ENCODE measurements at regions not wholly inside any gene's neighbourhood (a gene's known extent, or its start where the extent isn't known, plus 50 kb on each side); places are given as distances from the start of the nearest gene placed in this dataset.

GRCh38 chr2:15782009-15782751 is 158.2 kb upstream of the MYCN start:
- DNase-seq = no peak

DNA sequence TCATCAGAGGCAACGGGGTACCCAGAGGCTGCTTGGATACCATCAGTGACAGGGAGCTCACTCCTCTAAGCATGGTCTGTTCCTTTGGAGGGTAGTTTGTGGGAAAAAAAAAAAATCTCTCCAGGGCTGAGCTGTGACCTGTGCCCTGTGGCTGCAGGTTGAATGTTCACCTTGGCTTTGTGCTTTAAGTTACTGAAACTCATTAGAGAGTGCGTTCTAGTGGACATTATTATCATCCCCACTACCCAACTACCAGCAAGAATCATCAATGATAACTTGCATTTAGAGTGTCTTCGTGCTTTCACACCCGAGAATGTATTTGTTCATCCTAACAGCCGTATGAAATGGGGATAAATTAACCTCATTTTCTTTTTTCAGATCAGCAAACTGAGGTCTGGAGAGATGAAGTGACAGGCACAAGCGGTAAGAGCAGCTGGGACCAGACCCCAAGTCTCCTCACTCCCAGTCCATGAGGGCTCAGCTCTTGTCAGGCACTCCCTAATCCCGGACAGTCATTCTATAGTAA is 157.5 kb upstream of the MYCN start:
- no peak for DNase-seq

DNA sequence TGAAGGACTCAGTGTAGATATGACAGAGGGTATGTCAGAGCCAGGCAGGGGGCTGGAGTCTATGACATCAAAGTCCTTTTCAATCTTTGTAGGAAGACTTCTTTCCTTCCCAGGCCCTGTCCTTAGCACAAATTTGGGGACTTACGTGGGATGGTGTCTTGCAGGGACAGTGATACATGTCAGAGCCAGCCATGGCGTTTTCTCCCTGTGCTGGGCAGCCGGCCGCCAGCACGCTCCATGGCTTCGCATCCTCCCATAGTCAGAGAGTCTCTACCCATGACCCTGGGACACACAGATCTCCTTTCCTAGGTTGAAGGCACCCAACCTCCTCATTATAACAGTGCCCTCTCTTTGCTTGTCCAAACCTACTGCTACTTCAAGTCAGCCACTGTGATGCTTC is 156.9 kb upstream of the MYCN start:
- DNase-seq = no peak

- DNase-seq = no peak
Measured at GRCh38 chr2:15784106-15784885, 156.1 kb upstream of the MYCN start.

- no peak for DNase-seq
Measured at GRCh38 chr2:15784886-15785801, 155.2 kb upstream of the MYCN start.

DNA sequence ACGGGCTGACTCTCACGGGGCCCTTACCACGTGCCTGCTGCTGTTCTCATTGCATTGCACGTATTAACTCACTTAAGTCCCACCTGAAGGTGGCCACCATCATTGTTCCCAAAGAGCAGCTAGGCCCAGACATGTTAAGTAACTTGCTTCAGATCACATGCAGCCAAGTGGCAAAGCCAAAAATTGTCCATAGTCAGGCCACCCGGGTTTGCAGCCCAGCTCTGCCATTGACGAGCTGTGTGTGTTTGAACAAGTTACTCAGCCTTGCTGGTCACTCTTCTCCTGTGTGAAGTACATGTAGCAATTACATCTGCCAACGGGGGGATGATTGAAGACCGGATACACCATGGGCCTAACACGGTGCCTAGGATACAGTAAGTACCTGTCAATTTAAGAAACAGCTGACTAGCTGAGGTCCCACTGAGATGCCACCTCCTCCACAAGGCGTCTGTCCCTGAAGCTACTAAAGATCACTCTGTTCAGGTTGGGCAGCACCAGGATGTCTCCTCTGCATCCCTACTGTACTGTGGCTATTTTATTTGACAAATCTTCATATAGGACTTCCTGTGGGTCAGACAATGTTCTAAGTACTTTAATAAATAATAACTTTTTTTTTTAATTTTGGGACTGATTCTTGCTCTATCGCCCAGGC is 154.2 kb upstream of the MYCN start:
- no peak for DNase-seq

GRCh38 chr2:15786901-15787300 is 153.4 kb upstream of the MYCN start:
- DNase-seq = no peak

DNA sequence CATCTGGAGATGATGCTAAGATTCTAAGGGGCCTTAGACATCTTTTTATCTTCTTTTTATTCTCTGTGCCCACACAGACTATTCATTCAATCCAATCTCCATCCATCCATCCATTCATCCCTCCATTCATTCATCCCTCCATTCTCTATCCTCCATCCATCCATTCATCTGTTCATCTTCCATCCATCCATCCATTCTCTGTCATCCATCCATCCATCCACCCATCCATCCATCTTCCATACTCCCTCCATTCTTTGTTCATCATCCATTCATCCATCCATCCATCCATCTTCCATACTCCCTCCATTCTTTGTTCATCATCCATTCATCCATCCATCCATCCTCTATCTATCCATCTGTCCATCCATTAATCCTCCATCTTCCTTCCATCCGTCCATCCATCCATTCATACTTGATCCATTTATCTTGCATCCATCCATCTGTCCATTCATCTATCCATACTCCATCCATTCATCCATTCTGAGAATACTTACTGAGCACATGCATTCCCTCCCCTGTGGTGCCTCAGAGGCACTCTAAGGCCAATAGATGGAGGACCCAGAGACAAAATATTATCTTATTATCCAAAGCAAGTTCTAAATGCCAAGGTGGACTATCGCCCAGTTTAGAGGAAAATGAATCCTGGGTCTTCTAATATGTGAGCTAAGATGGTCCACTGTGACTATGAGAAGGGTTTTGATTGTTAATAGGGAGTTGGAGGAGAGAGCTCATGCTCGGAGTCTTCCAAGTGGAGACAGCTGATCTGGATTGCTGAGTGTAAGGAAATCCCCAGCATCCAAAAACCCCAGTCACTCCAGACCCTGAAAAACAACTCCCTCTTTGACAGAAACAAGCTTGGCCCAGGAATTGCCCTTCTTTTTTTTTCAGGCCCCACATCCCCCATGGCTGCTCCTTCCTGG is 152.6 kb upstream of the MYCN start:
- DNase-seq = no peak

DNA sequence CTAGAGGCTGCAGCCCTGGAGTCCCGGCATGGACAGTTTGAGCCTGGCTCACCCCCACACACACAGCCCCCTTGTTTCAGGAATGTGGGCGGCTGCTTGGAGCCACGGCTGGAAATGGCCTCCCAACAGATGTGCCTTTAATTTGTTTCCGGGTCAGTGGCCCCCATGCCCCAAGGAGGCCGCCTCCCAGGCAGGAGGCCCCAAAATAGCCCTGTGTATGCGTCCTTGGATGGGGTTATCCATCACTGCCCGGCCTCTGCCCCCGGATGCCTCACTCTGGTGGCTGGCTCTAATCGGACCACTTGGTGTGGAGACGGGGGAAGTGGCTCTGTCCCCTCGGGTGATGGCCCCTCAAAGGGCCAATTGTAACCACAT is 151.9 kb upstream of the MYCN start:
- DNase-seq = no peak

DNA sequence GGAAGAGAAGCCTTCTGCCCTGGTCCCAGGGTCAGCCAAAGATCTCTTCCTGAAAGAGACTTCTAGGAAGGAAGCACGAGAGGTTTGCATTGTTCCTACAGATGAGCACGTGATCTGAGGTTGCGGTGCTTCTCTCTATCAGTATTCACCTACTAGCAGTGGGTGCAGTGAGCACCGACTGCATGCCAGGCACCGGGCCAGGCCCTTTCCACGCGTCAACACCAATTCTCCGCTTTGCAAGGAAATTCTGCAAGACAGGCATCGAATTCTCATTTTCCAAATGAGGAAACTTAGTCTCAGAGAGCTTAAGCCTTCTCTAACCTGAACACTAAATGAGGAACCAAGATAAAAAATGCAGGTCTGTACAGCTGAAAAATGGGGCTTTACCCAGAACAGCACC is 151.5 kb upstream of the MYCN start:
- DNase-seq = no peak

- no peak for DNase-seq
Measured at GRCh38 chr2:15789381-15790062, 150.8 kb upstream of the MYCN start.

GRCh38 chr2:15790326-15790725 is 150.0 kb upstream of the MYCN start:
- DNase-seq = no peak

DNA sequence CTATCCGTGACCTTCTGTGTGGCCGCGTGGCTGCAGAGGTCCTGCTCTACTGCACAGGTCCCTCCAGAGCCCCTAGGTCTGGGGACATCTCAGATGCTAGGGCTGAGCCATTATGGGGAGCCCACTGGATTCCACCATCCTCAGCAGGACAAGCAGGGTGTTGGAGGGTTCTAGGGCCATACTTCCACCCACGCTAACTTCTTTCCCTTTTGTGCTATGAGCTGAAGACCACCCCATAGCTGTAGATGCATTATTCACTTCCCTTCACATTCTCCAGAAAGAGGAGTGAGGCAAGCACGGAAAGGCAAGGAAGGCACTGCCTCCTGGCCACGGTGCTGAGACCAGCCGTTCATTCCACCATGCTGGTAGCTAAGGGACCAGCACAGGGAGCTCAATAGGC is 149.5 kb upstream of the MYCN start:
- DNase-seq = no peak

GRCh38 chr2:15791294-15791693 is 149.1 kb upstream of the MYCN start:
- DNase-seq = no peak

DNA sequence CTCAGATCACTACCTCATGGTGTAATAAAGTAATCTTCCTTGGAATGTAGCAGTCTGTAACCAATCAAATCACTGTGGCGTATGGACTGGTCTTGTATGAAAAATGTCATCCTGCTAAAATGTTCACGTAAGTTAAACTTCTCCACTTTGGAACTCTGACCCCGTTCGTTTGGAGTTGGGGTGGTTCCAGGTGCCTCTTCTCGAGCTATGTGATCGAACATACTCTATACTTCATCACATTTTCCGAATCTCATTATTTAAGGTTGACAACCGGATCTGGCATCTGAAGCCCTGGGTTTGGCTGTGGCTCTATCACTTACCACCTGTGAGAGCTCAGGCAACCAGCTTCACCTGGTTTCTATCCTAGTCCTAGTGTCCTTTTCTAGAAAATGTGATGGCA is 148.0 kb upstream of the MYCN start:
- no peak for DNase-seq

DNA sequence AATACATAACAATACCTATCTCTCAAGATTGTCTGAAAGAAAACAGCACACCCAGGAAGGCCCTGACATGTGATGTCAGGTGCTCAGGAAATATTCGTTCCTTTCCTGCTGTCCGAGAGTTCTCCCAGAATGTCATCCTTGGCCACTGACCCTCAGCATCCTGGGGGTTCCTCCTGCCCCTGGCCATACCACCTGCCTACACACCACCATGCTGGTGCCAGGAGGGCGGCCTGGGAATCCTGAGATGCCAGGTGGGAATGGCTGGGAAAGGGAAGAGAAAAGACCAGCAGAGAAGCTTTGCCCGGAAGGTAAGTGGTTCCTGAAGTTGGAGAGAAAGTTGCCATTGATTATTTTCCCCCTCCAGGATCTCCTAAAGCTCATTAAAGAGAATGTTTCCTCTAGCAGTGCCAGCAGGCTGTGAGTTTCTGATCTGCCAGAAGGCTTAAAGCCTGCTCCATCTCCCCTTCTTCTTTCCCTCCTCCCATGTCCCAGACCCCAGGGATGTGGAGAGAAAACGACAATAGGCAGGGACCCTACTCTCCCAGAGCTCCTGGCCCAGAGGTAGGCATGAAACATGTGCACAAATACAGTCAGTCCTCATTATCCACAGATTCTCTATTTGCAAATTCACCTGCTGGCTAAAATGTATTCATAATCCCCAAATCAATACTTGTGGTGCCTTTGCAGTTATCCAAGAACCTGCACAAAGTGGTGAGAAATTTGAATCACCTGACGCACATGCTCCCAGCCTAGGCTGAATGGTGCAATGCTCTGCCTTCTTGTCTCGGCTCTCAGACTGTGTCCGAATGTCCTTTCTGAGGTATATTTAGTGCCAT is 147.1 kb upstream of the MYCN start:
- no peak for DNase-seq

DNA sequence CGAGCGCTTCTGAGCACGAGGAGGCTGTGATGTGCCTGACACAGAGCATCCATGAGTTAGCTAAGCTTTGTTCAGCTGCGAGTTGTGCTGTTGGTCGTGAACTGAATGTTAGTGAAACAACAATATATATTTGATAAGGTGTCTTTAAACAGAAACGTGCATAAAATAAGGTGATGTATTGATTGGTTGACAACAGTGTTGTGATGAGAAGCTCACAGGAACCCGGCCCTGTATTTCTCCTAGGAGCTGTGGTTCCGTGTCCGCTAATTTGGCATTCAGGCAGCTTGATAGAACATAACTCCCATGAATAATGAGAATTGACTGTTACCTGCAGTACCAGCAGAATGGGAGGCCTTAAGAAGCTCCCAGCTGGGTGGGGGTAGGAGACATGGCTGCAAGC is 146.4 kb upstream of the MYCN start:
- no peak for DNase-seq

DNA sequence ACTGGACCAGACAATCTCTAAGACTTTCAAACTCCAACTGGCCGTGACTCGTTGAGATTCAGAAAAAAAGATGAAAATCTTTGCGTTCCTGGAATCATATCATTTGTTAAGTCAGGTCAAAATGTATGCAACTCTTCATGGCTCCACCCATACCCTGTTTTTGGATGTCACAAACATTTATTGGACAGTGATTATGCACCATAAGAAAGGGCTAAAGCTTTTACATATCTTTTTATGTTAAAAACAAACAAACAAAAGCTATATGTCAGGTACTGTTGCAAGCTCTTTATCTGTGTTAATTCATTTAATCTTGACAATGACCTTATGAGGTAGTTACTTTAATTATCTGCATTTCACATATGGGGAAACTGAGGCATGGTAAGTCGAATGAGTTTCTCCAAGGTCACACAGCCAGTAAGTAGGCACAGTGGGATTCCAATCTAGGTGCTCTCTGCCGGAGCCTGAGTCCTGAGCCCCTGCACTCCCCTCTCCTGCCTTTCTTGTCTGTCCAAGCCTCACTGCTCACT is 145.7 kb upstream of the MYCN start:
- DNase-seq = no peak

- no peak for DNase-seq
Measured at GRCh38 chr2:15795426-15795825, 144.9 kb upstream of the MYCN start.
